T-helper 2 cell treated with Interferon-gamma antibody and Interleukin-4, amounts not matched to agents 5 μg/mL and 100 μg/mL, for 36 hours (primary cell): ENCODE measurements at regions not wholly inside any gene's neighbourhood (a gene's known extent, or its start where the extent isn't known, plus 50 kb on each side); places are given as distances from the start of the nearest gene placed in this dataset.
A peak's percentile ranks its signal among the peaks of the same experiment; 100 is the strongest.
"Not testable (repeated sequence)": the region's sequence is repeated elsewhere in the genome, so short reads cannot be mapped to it uniquely, and the experiment has no call there.

ENCODE experiments used
- DNase-seq: peaks from one replicate; pipeline ENCODE4 v3.0.0; 2021; ENCODE audit warnings: low spot score
- H3K27ac Mint-ChIP-seq: one replicate; pipeline ENCODE4 v1.8.0; 2021; ENCODE audit warnings: mild to moderate bottlenecking, mixed read lengths
- H3K27me3 Mint-ChIP-seq: one replicate; pipeline ENCODE4 v1.8.0; 2021; ENCODE audit warnings: low read depth, mixed read lengths
- H3K36me3 Mint-ChIP-seq: one replicate; pipeline ENCODE4 v1.8.0; 2021; ENCODE audit warnings: low read depth, mixed read lengths
- H3K4me1 Mint-ChIP-seq: one replicate; pipeline ENCODE4 v1.8.0; 2021; ENCODE audit warnings: low read depth, mixed read lengths
- H3K4me3 Mint-ChIP-seq: one replicate; pipeline ENCODE4 v1.8.0; 2022; ENCODE audit warnings: mild to moderate bottlenecking, moderate library complexity, mixed read lengths
- H3K9me3 Mint-ChIP-seq: one replicate; pipeline ENCODE4 v1.8.0; 2021; ENCODE audit warnings: mixed read lengths

DNA sequence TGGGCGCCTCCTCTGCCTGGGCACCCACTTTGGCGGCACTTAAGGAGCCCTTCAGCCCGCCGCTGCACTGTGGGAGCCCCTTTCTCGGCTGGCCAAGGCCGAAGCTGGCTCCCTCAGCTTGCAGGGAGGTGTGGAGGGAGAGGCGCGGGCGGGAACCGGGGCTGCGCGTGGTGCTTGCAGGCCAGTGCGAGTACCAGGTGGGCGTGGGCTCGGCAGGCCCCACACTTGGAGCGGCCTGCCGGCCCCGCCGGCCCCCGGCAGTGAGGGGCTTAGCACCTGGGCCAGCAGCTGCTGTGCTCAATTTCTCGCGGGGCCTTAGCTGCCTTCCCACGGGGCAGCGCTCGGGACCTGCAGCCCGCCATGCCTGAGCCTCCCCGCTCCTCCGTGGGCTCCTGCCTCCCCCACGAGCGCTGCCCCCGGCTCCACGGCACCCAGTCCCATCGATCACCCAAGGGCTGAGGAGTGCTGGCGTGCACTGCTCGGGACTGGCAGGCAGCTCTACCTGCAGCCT is 182.4 kb upstream of the GPRIN3 start:
- not testable (repeated sequence) for H3K27me3 Mint-ChIP-seq, H3K36me3 Mint-ChIP-seq, DNase-seq, H3K9me3 Mint-ChIP-seq, H3K4me3 Mint-ChIP-seq, H3K27ac Mint-ChIP-seq, H3K4me1 Mint-ChIP-seq

DNA sequence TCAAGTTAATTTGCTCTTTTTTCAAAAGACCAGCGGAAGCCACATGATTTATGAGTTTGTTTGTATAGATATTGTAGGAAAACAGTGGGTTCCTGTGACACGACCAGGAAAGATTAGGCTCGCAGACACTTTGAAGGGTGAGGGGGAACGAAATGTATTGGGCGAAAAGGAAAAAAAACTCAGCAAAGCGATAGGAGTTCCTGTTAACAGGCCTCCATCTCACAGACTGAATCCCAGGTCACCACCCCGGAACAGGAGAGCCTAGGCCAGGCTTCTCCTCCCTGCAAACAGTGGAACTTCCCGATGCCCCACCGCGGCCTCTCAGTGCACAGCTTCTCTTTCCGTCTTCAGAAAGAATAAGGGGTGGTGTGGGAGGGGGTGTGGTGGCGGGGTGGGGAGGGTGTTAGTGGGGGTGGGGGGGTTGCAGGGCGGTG is 181.8 kb upstream of the GPRIN3 start:
- Mint-ChIP-seq H3K27me3 (no peaks in the 10 kb centered on the region), H3K36me3 (no peaks in the 10 kb centered on the region), H3K4me1 (no peaks in the 10 kb centered on the region), H3K4me3 (no peak overlapping the region), H3K27ac (no peak overlapping the region), H3K9me3 (no peaks in the 10 kb centered on the region)
- no peak for DNase-seq

DNA sequence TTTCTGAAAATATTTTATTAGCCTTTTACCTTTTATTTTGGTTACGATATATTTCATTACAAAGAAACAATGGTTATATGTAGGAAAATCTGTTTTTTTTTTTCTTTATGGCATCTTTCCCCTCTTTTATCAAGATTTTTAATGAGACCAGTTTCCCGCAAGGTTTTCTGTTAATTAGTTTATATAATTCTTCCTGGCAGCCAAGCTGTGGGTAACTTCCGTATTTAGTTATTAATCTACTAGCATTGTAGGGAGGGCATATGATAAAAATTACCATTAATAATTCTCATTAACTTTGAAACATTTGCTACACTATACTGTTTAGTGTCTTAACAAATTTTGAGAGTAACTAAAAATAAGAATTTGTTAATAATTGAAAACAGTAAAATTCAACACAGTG is 181.1 kb upstream of the GPRIN3 start:
- H3K27ac Mint-ChIP-seq = no peak overlapping the region

GRCh38 chr4:89486673-89487072 is 179.1 kb upstream of the GPRIN3 start:
- no peak overlapping the region for H3K4me3 Mint-ChIP-seq
- no peaks in the 10 kb centered on the region for H3K36me3 Mint-ChIP-seq
- DNase-seq = no peak

More for the DNA sequence above, 181.1 kb upstream of the GPRIN3 start:
- Mint-ChIP-seq H3K36me3 (no peaks in the 10 kb centered on the region), H3K27me3 (no peaks in the 10 kb centered on the region), H3K4me1 (no peaks in the 10 kb centered on the region), H3K9me3 (no peaks in the 10 kb centered on the region), H3K4me3 (no peak overlapping the region)
- no peak for DNase-seq

DNA sequence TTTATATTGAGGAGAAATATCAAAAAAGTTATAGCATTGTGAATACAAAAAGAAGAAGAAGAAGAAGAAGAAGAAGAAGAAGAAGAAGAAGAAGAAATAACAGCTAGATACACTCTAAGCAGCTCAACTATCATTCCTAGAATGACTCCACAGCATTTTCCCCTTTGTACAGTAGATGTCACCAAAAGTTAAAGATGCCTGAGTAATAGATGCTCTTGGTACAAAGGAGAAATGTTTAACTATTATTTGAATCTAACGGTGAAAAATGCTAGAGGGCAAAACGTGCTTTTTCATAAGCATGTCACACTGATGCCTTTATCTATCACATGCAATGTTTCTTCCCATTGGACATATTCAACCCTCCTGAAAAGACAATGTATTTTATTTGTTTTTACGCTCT is 178.4 kb upstream of the GPRIN3 start:
- no peak for DNase-seq
- Mint-ChIP-seq H3K4me3 (no peak overlapping the region), H3K9me3 (no peaks in the 10 kb centered on the region), H3K27me3 (no peaks in the 10 kb centered on the region), H3K4me1 (no peaks in the 10 kb centered on the region), H3K27ac (no peak overlapping the region), H3K36me3 (no peaks in the 10 kb centered on the region)

More at GRCh38 chr4:89486673-89487072, 179.1 kb upstream of the GPRIN3 start:
- no peaks in the 10 kb centered on the region for H3K27me3 Mint-ChIP-seq
- H3K27ac Mint-ChIP-seq = no peak overlapping the region
- H3K4me1 Mint-ChIP-seq = no peaks in the 10 kb centered on the region
- no peaks in the 10 kb centered on the region for H3K9me3 Mint-ChIP-seq

DNA sequence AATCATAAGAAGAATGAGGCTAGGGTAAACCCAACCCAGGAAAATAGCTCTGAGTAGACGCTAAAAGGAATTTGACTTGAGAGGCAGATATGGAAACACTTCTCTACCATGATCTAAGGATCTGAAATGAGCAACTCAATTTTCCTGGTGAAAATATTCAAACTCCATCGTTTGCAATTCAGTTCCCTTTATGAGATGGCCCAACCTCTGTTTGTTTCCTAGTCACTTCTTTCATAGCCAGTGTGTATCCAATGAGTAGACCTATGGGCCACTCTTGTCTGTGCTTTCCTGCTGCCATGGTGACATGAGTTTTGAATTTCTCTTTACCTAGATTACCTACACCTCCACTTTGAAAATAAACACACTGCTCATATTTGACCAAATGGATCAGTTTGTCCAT is 176.2 kb upstream of the GPRIN3 start:
- no peaks in the 10 kb centered on the region for H3K36me3 Mint-ChIP-seq
- no peaks in the 10 kb centered on the region for H3K4me1 Mint-ChIP-seq
- H3K9me3 Mint-ChIP-seq = peaks cover 15% of the 10 kb centered on the region
- H3K4me3 Mint-ChIP-seq = no peak overlapping the region
- DNase-seq = no peak
- H3K27me3 Mint-ChIP-seq = peaks cover 6% of the 10 kb centered on the region
- no peak overlapping the region for H3K27ac Mint-ChIP-seq

DNA sequence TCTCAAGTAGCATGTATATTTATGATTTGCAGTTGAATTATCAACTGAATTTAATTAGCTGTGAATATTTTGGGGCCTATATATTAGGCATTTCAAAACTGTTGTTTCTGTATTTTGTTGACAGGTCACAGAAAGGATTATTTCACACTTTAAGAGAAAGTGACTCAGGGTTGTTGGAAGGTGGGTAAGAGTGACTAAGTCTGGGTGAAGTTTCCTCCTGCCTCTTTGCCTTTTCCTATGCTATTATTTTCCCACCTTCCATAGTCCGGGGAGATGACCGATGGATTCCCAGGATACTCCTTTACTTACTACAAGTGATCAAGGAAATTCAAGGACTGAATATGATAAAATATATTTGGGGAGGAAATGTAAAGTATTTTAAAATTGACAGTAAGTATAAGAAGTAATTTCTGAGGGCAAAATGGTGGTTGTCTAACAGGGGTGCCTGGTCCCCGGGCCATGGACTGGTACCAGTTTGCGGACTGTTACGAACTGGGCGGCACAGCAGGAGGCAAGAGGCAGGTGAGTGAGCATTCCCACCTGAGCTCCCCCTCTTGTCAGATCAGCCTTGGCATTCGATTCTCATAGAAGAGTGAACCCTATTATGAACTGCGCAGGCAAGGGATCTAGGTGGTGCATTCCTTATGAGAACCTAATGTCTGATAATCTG is 175.5 kb upstream of the GPRIN3 start:
- no peak overlapping the region for H3K4me3 Mint-ChIP-seq

GRCh38 chr4:89482251-89482650 is 174.7 kb upstream of the GPRIN3 start:
- peaks cover 15% of the 10 kb centered on the region for H3K9me3 Mint-ChIP-seq
- DNase-seq = no peak
- H3K27ac Mint-ChIP-seq = no peak overlapping the region
- H3K27me3 Mint-ChIP-seq = peaks cover 6% of the 10 kb centered on the region
- H3K36me3 Mint-ChIP-seq = no peaks in the 10 kb centered on the region
- no peaks in the 10 kb centered on the region for H3K4me1 Mint-ChIP-seq
- H3K4me3 Mint-ChIP-seq = no peak overlapping the region

More for the DNA sequence above, 175.5 kb upstream of the GPRIN3 start:
- Mint-ChIP-seq H3K36me3 (no peaks in the 10 kb centered on the region), H3K9me3 (peaks cover 15% of the 10 kb centered on the region), H3K4me1 (no peaks in the 10 kb centered on the region), H3K27me3 (peaks cover 6% of the 10 kb centered on the region), H3K27ac (no peak overlapping the region)
- no peak for DNase-seq

- peaks cover 5% of the 10 kb centered on the region for H3K36me3 Mint-ChIP-seq
- no peaks in the 10 kb centered on the region for H3K27me3 Mint-ChIP-seq
- H3K27ac Mint-ChIP-seq = peak overlapping the region; percentile 82
- H3K4me3 Mint-ChIP-seq = peak overlapping the region; percentile 25
- no peaks in the 10 kb centered on the region for H3K9me3 Mint-ChIP-seq
- peak; percentile 62 for DNase-seq
- peaks cover 20% of the 10 kb centered on the region for H3K4me1 Mint-ChIP-seq
Measured at GRCh38 chr4:89469930-89470375, 162.4 kb upstream of the GPRIN3 start.

DNA sequence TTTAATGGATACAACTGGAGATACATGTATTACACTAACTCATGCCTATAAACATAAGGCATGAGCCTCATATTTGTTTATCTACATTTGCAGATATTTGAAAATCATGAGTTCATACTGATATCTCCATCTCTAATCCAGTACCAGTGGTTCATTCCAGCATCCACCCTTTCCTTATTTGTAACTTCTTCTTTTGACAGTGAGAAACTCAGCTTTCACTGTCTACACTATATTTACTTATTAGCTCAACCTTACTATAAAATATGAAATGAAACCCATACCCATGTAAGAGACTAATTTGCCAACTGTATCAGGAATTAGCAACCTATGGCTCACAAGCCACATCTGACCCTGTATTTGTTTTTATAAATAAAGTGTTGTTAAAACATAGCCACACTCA is 161.9 kb upstream of the GPRIN3 start:
- DNase-seq = no peak
- H3K27me3 Mint-ChIP-seq = no peaks in the 10 kb centered on the region
- peaks cover 5% of the 10 kb centered on the region for H3K36me3 Mint-ChIP-seq
- peak overlapping the region; percentile 25 for H3K4me3 Mint-ChIP-seq
- peak overlapping the region; percentile 82 for H3K27ac Mint-ChIP-seq
- no peaks in the 10 kb centered on the region for H3K9me3 Mint-ChIP-seq
- H3K4me1 Mint-ChIP-seq = peaks cover 20% of the 10 kb centered on the region

DNA sequence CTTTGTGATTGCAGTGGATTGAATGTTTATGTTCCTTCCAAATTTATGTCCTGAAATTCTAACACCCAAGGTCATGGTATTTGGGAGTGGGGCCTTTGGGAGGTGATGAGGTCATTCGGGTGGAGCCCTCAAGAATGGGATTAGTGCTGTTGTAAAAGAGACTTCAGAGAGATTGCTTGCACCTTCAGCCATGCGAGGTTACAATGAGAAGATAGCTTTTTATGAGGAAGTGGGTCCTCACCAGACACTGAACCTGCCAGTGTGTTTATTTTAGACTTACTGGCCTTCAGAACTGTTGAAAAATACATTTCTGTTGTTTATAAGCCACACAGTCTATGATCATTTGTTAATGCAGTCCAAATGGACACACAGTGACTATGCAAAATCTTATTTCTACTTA is 161.0 kb upstream of the GPRIN3 start:
- peaks cover 20% of the 10 kb centered on the region for H3K4me1 Mint-ChIP-seq
- H3K27me3 Mint-ChIP-seq = no peaks in the 10 kb centered on the region
- H3K27ac Mint-ChIP-seq = no peak overlapping the region
- H3K9me3 Mint-ChIP-seq = no peaks in the 10 kb centered on the region
- H3K4me3 Mint-ChIP-seq = no peak overlapping the region
- peaks cover 5% of the 10 kb centered on the region for H3K36me3 Mint-ChIP-seq
- DNase-seq = no peak

DNA sequence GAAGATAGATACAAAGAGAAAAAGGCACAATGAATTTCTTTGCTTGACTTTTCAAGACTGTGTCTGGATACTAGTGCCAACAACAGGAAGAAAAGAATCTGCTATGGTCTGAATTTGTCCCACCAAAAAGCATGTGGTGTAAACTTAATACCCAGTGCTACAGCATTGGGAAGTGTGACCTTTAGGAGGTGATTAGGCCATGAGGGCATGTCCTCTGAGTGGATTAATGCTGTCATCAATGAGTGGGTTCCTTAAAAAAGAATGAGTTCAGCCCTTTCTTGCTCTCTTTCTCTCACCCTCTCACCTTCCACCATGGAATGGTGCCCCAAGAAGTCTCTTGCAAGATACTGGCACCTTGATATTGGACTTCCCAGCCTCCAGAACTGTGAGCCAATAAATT is 155.7 kb upstream of the GPRIN3 start:
- peaks cover 2% of the 10 kb centered on the region for H3K4me1 Mint-ChIP-seq
- no peak overlapping the region for H3K27ac Mint-ChIP-seq
- H3K9me3 Mint-ChIP-seq = no peaks in the 10 kb centered on the region
- peaks cover under 1% of the 10 kb centered on the region for H3K36me3 Mint-ChIP-seq
- H3K27me3 Mint-ChIP-seq = no peaks in the 10 kb centered on the region
- DNase-seq = no peak
- no peak overlapping the region for H3K4me3 Mint-ChIP-seq

- Mint-ChIP-seq H3K4me3 (no peak overlapping the region), H3K27ac (no peak overlapping the region), H3K27me3 (no peaks in the 10 kb centered on the region), H3K9me3 (peaks cover 19% of the 10 kb centered on the region), H3K4me1 (no peaks in the 10 kb centered on the region), H3K36me3 (peaks cover 4% of the 10 kb centered on the region)
- no peak for DNase-seq
Measured at GRCh38 chr4:89447543-89447942, 139.9 kb upstream of the GPRIN3 start.

GRCh38 chr4:89446193-89446592 is 138.6 kb upstream of the GPRIN3 start:
- Mint-ChIP-seq H3K27me3 (no peaks in the 10 kb centered on the region), H3K4me3 (no peak overlapping the region), H3K9me3 (peaks cover 19% of the 10 kb centered on the region), H3K27ac (no peak overlapping the region), H3K4me1 (no peaks in the 10 kb centered on the region), H3K36me3 (peaks cover 4% of the 10 kb centered on the region)
- DNase-seq = no peak

DNA sequence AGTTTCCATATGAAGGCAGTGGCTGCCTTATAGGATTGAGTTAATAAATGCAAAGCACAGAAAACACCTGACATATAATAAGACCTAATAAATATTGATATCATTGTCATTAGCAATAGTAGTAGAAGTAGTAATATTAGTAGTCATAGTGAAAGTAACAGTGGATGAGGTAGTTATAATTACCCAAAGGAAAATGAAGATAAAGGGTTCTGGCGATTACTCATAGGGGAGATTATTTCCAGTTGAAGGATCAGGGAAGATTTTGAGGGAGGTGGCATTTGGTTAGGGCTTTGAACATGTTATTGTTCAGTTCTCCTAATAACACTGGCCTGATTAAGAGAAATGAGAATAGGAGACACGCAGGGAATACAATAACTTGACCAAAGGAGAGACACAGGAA is 131.9 kb upstream of the GPRIN3 start:
- no peak for DNase-seq
- Mint-ChIP-seq H3K27ac (no peak overlapping the region), H3K27me3 (peaks cover 3% of the 10 kb centered on the region), H3K4me1 (peaks cover 9% of the 10 kb centered on the region), H3K9me3 (peaks cover 6% of the 10 kb centered on the region), H3K36me3 (no peaks in the 10 kb centered on the region), H3K4me3 (no peak overlapping the region)
